ENCODE measurements at regions not wholly inside any gene's neighbourhood (a gene's known extent, or its start where the extent isn't known, plus 50 kb on each side); places are given as distances from the start of the nearest gene placed in this dataset.
"Not testable (repeated sequence)": the region's sequence is repeated elsewhere in the genome, so short reads cannot be mapped to it uniquely, and the experiment has no call there.

- no peak for DNase-seq
Observed at GRCh38 chr7:81210137-81211064, 291.6 kb upstream of the SEMA3C start.

GRCh38 chr7:81209059-81209458 lies 290.2 kb upstream of the SEMA3C start:
- no peak for DNase-seq

GRCh38 chr7:81207801-81208200 lies 288.9 kb upstream of the SEMA3C start:
- DNase-seq: no peak

GRCh38 chr7:81206667-81207360 lies 288.0 kb upstream of the SEMA3C start:
- DNase-seq: no peak

- no peak for DNase-seq
Observed at GRCh38 chr7:81206217-81206616, 287.4 kb upstream of the SEMA3C start.

- no peak for DNase-seq
Observed at GRCh38 chr7:81201188-81201587, 282.3 kb upstream of the SEMA3C start.

- DNase-seq: no peak
Observed at GRCh38 chr7:81198766-81199165, 279.9 kb upstream of the SEMA3C start.

- DNase-seq: no peak
Observed at GRCh38 chr7:81197266-81197665, 278.4 kb upstream of the SEMA3C start.

- no peak for DNase-seq
Observed at GRCh38 chr7:81195033-81195432, 276.2 kb upstream of the SEMA3C start.

GRCh38 chr7:81190997-81191768 lies 272.3 kb upstream of the SEMA3C start:
- DNase-seq: no peak

- DNase-seq: no peak
Observed at GRCh38 chr7:81187753-81188152, 268.9 kb upstream of the SEMA3C start.

- no peak for DNase-seq
Observed at GRCh38 chr7:81186691-81187090, 267.8 kb upstream of the SEMA3C start.

- no peak for DNase-seq
Observed at GRCh38 chr7:81185072-81185471, 266.2 kb upstream of the SEMA3C start.

- DNase-seq: no peak
Observed at GRCh38 chr7:81183326-81183725, 264.5 kb upstream of the SEMA3C start.

GRCh38 chr7:81182056-81182455 lies 263.2 kb upstream of the SEMA3C start:
- not testable (repeated sequence) for DNase-seq

- DNase-seq: no peak
Observed at GRCh38 chr7:81181066-81181465, 262.2 kb upstream of the SEMA3C start.

- no peak for DNase-seq
Observed at GRCh38 chr7:81180573-81180972, 261.7 kb upstream of the SEMA3C start.

GRCh38 chr7:81175275-81175940 lies 256.6 kb upstream of the SEMA3C start:
- no peak for DNase-seq

GRCh38 chr7:81173766-81174281 lies 255.0 kb upstream of the SEMA3C start:
- DNase-seq: no peak

GRCh38 chr7:81170291-81170690 lies 251.4 kb upstream of the SEMA3C start:
- no peak for DNase-seq

- DNase-seq: no peak
Observed at GRCh38 chr7:81167934-81168333, 249.1 kb upstream of the SEMA3C start.

- no peak for DNase-seq
Observed at GRCh38 chr7:81165070-81165469, 246.2 kb upstream of the SEMA3C start.
